Liver (tissue), 8 donors: ENCODE measurements at regions not wholly inside any gene's neighbourhood (a gene's known extent, or its start where the extent isn't known, plus 50 kb on each side); places are given as distances from the start of the nearest gene placed in this dataset.

ENCODE experiments used
- DNase-seq: peaks from one replicate; pipeline ENCODE4 v3.0.0-alpha.2; 2017; ENCODE audit warnings: low spot score
- H3K27ac ChIP-seq, 2 donors: one replicate each; pipeline ENCODE4 v1.7.0; 2013; ENCODE audit warnings: inconsistent platforms in 2 of 2, low read length in 2 of 2, control low read depth in 1 of 2, low read depth in 1 of 2, mild to moderate bottlenecking in 1 of 2
- H3K27me3 ChIP-seq, 4 donors: one replicate each; pipeline versions ENCODE4 v1.6.1 to v1.7.0; 2013; ENCODE audit warnings: low read length in 3 of 4, inconsistent platforms in 1 of 4, mild to moderate bottlenecking in 1 of 4, moderate library complexity in 1 of 4; ENCODE audit not compliant: control insufficient read depth in 4 of 4, insufficient read depth in 4 of 4
- H3K36me3 ChIP-seq, 4 donors: one replicate each; pipeline versions ENCODE4 v1.6.1 to v1.7.0; 2013; ENCODE audit warnings: low read length in 3 of 4, mild to moderate bottlenecking in 3 of 4, low read depth in 1 of 4, moderate library complexity in 1 of 4; ENCODE audit not compliant: control insufficient read depth in 4 of 4, insufficient read depth in 3 of 4
- H3K4me1 ChIP-seq, 4 donors: one replicate each; pipeline versions ENCODE4 v1.6.1 to v1.7.0; 2013; ENCODE audit warnings: low read length in 3 of 4, mild to moderate bottlenecking in 3 of 4, moderate library complexity in 1 of 4; ENCODE audit not compliant: control insufficient read depth in 4 of 4, insufficient read depth in 4 of 4
- H3K4me3 ChIP-seq, 3 donors: one replicate each; pipeline versions ENCODE4 v1.6.1 to v1.7.0; 2013; ENCODE audit warnings: low read length in 3 of 3, control low read depth in 1 of 3, low read depth in 1 of 3, mild to moderate bottlenecking in 1 of 3
- H3K9ac ChIP-seq, 2 donors: one replicate each; pipeline ENCODE4 v1.7.0; 2013; ENCODE audit warnings: low read length in 2 of 2, mild to moderate bottlenecking in 2 of 2, moderate library complexity in 2 of 2, control low read depth in 1 of 2, low read depth in 1 of 2
- H3K9me3 ChIP-seq, 4 donors: one replicate each; pipeline versions ENCODE4 v1.6.1 to v1.7.0; 2013; ENCODE audit warnings: low read length in 3 of 4; ENCODE audit not compliant: control insufficient read depth in 4 of 4
- EGR1 ChIP-seq, 2 donors: IDR thresholded peaks; 2 replicates each; pipeline ENCODE4 v1.6.1; 2016 to 2018; ENCODE audit warnings: antibody characterized with exemption in 2 of 2, low read depth in 2 of 2
- FOXA1 ChIP-seq: IDR thresholded peaks from 2 replicates; pipeline ENCODE4 v1.6.1; 2016; ENCODE audit warnings: antibody characterized with exemption
- FOXA2 ChIP-seq: IDR thresholded peaks from 2 replicates; pipeline ENCODE4 v1.6.1; 2016; ENCODE audit warnings: antibody characterized with exemption
- GABPA ChIP-seq, 2 donors: IDR thresholded peaks in 1 of 2; conservative IDR thresholded peaks in 1 of 2; 2 replicates each; pipeline ENCODE4 v1.6.1; 2016; ENCODE audit warnings: antibody characterized with exemption in 2 of 2, mild to moderate bottlenecking in 1 of 2, moderate library complexity in 1 of 2
- HNF4A ChIP-seq, 2 donors: conservative IDR thresholded peaks; 2 replicates each; pipeline ENCODE4 v1.6.1; 2016; ENCODE audit warnings: antibody characterized with exemption in 2 of 2, mild to moderate bottlenecking in 2 of 2
- HNF4G ChIP-seq: IDR thresholded peaks from 2 replicates; pipeline ENCODE4 v1.6.1; 2016; ENCODE audit warnings: antibody characterized with exemption
- JUND ChIP-seq, 2 donors: IDR thresholded peaks; 2 replicates each; pipeline ENCODE4 v1.6.1; 2016; ENCODE audit warnings: antibody characterized with exemption in 2 of 2
- NR2F2 ChIP-seq: IDR thresholded peaks from 2 replicates; pipeline ENCODE4 v1.6.1; 2016; ENCODE audit warnings: antibody characterized with exemption
- RAD21 ChIP-seq, 2 donors: IDR thresholded peaks; 2 replicates each; pipeline ENCODE4 v1.6.1; 2016; ENCODE audit warnings: antibody characterized with exemption in 2 of 2, mild to moderate bottlenecking in 2 of 2
- RXRA ChIP-seq, 2 donors: IDR thresholded peaks; 2 replicates each; pipeline ENCODE4 v1.6.1; 2017 to 2018; ENCODE audit warnings: antibody characterized with exemption in 2 of 2, mild to moderate bottlenecking in 1 of 2
- SP1 ChIP-seq: IDR thresholded peaks from 2 replicates; pipeline ENCODE4 v1.6.1; 2018; ENCODE audit warnings: antibody characterized with exemption, mild to moderate bottlenecking
- TAF1 ChIP-seq: conservative IDR thresholded peaks from 2 replicates; pipeline ENCODE4 v1.6.1; 2016; ENCODE audit warnings: antibody characterized with exemption, mild to moderate bottlenecking
- YY1 ChIP-seq: IDR thresholded peaks from 2 replicates; pipeline ENCODE4 v1.6.1; 2016; ENCODE audit warnings: antibody characterized with exemption, mild to moderate bottlenecking
- WGBS: extraction: QIAGEN DNeasy Blood & Tissue Kit; methylation state at CpG from one replicate; pipeline ENCODE4 v1.1.7; 2013; 5-methylcytosine and 5-hydroxymethylcytosine counted together
- TF ChIP-seq, protein P1 (sequence below): IDR thresholded peaks from 2 replicates; pipeline ENCODE4 v1.6.1; 2016; ENCODE audit warnings: antibody characterized with exemption
- TF ChIP-seq, protein P2 (sequence below): IDR thresholded peaks from 2 replicates; pipeline ENCODE4 v1.6.1; 2016; ENCODE audit warnings: antibody characterized with exemption, mild to moderate bottlenecking
- TF ChIP-seq, protein P3 (sequence below): IDR thresholded peaks from 2 replicates; pipeline ENCODE4 v1.6.1; 2016; ENCODE audit warnings: antibody characterized with exemption
- TF ChIP-seq, protein P4 (sequence below): fragments of 150-350 bp; IDR thresholded peaks from 2 replicates; pipeline ENCODE4 v1.5.1; 2017; ENCODE audit warnings: improper control_type of control experiment, low read depth, low read length; ENCODE audit not compliant: missing input control
- TF ChIP-seq, protein P5 (sequence below): IDR thresholded peaks from 2 replicates; pipeline ENCODE4 v1.6.1; 2016; ENCODE audit warnings: antibody characterized with exemption
- donor health status: healthy.
- donor health status: healthy.
- donor health status: healthy.
- donor health status: healthy.
- donor health status: healthy.

DNA sequence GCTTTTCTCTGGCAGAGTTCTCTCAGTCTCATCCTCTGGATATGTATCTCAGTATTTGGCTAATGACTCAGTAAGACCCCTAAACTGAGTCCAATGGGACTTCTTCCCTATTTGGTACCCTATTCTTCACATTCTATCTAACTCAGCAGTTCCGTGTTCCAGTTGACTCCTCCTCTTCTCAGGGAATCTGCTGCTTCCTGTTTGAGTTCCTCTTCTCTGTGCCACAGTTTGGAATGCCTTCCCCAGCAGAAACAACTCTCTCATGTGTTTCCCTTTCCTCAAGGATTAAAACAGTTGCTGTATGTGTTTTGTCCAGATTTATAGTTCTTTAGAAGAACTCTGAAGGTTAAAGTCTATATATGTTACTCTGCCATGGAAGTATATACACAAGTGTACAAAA is 344.0 kb upstream of the RARB start:
- no peak for DNase-seq
- Histone ChIP-seq H3K9ac (no peak overlapping the region), H3K36me3 (peaks cover 0 to 1% (median 0%) of the 10 kb centered on the region in 4 donors), H3K9me3 (peaks cover 0 to 4% (median under 1%) of the 10 kb centered on the region in 4 donors), H3K4me1 (no peaks in the 10 kb centered on the region), H3K4me3 (no peak overlapping the region), H3K27me3 (peaks cover 0 to 5% (median 0%) of the 10 kb centered on the region in 4 donors), H3K27ac (no peak overlapping the region)
- 26% methylated on average over 1 of the region's 1 CpG for WGBS
- TF ChIP-seq TAF1, result no peak
- TF ChIP-seq, protein P1, sequence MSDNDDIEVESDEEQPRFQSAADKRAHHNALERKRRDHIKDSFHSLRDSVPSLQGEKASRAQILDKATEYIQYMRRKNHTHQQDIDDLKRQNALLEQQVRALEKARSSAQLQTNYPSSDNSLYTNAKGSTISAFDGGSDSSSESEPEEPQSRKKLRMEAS, result no peak
- TF ChIP-seq EGR1 (IDR thresholded peaks at IDR 0.05; ENCODE audit: low read depth in 2 of 2), result no peak
- TF ChIP-seq YY1, result no peak
- TF ChIP-seq SP1, result no peak
- TF ChIP-seq JUND (IDR thresholded peaks at IDR 0.05), result no peak
- no peak for TF ChIP-seq NR2F2
- TF ChIP-seq, protein P2, sequence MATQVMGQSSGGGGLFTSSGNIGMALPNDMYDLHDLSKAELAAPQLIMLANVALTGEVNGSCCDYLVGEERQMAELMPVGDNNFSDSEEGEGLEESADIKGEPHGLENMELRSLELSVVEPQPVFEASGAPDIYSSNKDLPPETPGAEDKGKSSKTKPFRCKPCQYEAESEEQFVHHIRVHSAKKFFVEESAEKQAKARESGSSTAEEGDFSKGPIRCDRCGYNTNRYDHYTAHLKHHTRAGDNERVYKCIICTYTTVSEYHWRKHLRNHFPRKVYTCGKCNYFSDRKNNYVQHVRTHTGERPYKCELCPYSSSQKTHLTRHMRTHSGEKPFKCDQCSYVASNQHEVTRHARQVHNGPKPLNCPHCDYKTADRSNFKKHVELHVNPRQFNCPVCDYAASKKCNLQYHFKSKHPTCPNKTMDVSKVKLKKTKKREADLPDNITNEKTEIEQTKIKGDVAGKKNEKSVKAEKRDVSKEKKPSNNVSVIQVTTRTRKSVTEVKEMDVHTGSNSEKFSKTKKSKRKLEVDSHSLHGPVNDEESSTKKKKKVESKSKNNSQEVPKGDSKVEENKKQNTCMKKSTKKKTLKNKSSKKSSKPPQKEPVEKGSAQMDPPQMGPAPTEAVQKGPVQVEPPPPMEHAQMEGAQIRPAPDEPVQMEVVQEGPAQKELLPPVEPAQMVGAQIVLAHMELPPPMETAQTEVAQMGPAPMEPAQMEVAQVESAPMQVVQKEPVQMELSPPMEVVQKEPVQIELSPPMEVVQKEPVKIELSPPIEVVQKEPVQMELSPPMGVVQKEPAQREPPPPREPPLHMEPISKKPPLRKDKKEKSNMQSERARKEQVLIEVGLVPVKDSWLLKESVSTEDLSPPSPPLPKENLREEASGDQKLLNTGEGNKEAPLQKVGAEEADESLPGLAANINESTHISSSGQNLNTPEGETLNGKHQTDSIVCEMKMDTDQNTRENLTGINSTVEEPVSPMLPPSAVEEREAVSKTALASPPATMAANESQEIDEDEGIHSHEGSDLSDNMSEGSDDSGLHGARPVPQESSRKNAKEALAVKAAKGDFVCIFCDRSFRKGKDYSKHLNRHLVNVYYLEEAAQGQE, result no peak
- no peak for TF ChIP-seq GABPA (IDR thresholded peaks at IDR 0.05 in 1 of 2, conservative IDR thresholded peaks at IDR 0.05 in 1 of 2)
- no peak for TF ChIP-seq HNF4G
- TF ChIP-seq, protein P3, sequence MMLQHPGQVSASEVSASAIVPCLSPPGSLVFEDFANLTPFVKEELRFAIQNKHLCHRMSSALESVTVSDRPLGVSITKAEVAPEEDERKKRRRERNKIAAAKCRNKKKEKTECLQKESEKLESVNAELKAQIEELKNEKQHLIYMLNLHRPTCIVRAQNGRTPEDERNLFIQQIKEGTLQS, result no peak
- no peak for TF ChIP-seq FOXA2
- TF ChIP-seq, protein P4, sequence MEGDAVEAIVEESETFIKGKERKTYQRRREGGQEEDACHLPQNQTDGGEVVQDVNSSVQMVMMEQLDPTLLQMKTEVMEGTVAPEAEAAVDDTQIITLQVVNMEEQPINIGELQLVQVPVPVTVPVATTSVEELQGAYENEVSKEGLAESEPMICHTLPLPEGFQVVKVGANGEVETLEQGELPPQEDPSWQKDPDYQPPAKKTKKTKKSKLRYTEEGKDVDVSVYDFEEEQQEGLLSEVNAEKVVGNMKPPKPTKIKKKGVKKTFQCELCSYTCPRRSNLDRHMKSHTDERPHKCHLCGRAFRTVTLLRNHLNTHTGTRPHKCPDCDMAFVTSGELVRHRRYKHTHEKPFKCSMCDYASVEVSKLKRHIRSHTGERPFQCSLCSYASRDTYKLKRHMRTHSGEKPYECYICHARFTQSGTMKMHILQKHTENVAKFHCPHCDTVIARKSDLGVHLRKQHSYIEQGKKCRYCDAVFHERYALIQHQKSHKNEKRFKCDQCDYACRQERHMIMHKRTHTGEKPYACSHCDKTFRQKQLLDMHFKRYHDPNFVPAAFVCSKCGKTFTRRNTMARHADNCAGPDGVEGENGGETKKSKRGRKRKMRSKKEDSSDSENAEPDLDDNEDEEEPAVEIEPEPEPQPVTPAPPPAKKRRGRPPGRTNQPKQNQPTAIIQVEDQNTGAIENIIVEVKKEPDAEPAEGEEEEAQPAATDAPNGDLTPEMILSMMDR, result no peak
- no peak for TF ChIP-seq RXRA (IDR thresholded peaks at IDR 0.05)

DNA sequence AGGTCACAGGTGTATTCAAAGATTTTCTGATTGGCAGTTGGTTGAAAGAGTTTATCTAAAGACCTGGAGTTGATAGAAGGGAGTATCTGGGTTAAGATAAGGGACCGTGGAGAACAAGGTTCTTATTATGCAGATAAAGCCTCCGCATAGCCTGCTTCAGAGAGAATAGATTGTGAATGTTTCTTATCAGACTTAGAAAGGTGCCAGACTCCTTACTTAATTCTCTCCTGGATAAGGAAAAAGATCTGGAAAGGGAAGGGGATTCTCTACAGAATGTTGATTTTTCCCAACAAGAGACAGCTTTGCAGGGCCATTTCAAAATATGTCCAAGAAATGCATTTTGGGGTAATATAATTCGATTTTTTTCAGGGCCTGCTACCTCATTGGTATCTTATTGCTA is 341.3 kb upstream of the RARB start:
- H3K27ac ChIP-seq, result no peak overlapping the region
- DNase-seq, result no peak
- H3K9ac ChIP-seq, result no peak overlapping the region
- WGBS, result 60% methylated on average over 3 of the region's 3 CpGs
- peaks cover 0 to 1% (median 0%) of the 10 kb centered on the region in 4 donors for H3K36me3 ChIP-seq
- H3K4me1 ChIP-seq, result no peaks in the 10 kb centered on the region
- peaks cover 0 to 5% (median 0%) of the 10 kb centered on the region in 4 donors for H3K27me3 ChIP-seq
- H3K4me3 ChIP-seq, result no peak overlapping the region
- H3K9me3 ChIP-seq, result peaks cover 0 to 4% (median under 1%) of the 10 kb centered on the region in 4 donors
- TF ChIP-seq RXRA (IDR thresholded peaks at IDR 0.05), result no peak
- TF ChIP-seq GABPA (IDR thresholded peaks at IDR 0.05 in 1 of 2, conservative IDR thresholded peaks at IDR 0.05 in 1 of 2), result no peak
- TF ChIP-seq HNF4G, result no peak
- no peak for TF ChIP-seq FOXA1
- TF ChIP-seq, protein P3, result no peak
- TF ChIP-seq, protein P5, sequence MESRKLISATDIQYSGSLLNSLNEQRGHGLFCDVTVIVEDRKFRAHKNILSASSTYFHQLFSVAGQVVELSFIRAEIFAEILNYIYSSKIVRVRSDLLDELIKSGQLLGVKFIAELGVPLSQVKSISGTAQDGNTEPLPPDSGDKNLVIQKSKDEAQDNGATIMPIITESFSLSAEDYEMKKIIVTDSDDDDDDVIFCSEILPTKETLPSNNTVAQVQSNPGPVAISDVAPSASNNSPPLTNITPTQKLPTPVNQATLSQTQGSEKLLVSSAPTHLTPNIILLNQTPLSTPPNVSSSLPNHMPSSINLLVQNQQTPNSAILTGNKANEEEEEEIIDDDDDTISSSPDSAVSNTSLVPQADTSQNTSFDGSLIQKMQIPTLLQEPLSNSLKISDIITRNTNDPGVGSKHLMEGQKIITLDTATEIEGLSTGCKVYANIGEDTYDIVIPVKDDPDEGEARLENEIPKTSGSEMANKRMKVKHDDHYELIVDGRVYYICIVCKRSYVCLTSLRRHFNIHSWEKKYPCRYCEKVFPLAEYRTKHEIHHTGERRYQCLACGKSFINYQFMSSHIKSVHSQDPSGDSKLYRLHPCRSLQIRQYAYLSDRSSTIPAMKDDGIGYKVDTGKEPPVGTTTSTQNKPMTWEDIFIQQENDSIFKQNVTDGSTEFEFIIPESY, result no peak
- no peak for TF ChIP-seq RAD21 (IDR thresholded peaks at IDR 0.05)
- TF ChIP-seq EGR1 (IDR thresholded peaks at IDR 0.05; ENCODE audit: low read depth in 2 of 2), result no peak
- TF ChIP-seq JUND (IDR thresholded peaks at IDR 0.05), result no peak
- TF ChIP-seq, protein P4, result no peak
- TF ChIP-seq FOXA2, result no peak
- TF ChIP-seq HNF4A (conservative IDR thresholded peaks at IDR 0.05), result no peak
- no peak for TF ChIP-seq YY1
- TF ChIP-seq SP1, result no peak
